ENCODE measurements at regions not wholly inside any gene's neighbourhood (a gene's known extent, or its start where the extent isn't known, plus 50 kb on each side); places are given as distances from the start of the nearest gene placed in this dataset.

DNA sequence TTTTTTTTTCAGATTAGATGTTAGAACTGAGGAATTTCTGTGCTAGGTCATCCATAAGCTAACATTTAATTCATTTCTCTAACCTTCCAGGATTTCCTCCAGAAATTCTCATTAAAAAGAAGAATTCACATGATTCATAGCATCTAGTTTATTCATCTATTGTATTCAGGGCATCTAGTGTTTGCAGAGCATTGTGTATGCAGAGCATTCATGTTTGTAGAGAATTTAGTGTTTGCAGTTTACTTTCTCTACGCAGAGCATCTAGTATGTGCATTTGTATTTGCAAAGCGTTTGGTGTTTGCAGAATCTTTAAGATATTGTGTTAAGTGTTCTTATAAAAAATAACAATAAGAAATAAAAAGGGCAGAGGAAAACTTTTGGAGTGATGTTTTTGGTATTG is 491.1 kb downstream of the MTRR start:
- no peak overlapping the region for H3K4me3 Mint-ChIP-seq
- H3K27me3 ChIP-seq (ENCODE audit: control insufficient read depth, insufficient read depth, low read length, poor library complexity, severe bottlenecking), result peaks cover 4% of the 10 kb centered on the region
- H3K9ac ChIP-seq (ENCODE audit: extremely low read depth, low read length, poor library complexity, severe bottlenecking), result no peak overlapping the region
- H3K27ac ChIP-seq (ENCODE audit: low read depth, low read length), result no peak overlapping the region
- TF ChIP-seq, protein P1, sequence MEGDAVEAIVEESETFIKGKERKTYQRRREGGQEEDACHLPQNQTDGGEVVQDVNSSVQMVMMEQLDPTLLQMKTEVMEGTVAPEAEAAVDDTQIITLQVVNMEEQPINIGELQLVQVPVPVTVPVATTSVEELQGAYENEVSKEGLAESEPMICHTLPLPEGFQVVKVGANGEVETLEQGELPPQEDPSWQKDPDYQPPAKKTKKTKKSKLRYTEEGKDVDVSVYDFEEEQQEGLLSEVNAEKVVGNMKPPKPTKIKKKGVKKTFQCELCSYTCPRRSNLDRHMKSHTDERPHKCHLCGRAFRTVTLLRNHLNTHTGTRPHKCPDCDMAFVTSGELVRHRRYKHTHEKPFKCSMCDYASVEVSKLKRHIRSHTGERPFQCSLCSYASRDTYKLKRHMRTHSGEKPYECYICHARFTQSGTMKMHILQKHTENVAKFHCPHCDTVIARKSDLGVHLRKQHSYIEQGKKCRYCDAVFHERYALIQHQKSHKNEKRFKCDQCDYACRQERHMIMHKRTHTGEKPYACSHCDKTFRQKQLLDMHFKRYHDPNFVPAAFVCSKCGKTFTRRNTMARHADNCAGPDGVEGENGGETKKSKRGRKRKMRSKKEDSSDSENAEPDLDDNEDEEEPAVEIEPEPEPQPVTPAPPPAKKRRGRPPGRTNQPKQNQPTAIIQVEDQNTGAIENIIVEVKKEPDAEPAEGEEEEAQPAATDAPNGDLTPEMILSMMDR (conservative IDR thresholded peaks at IDR 0.05), result no peak
- H3K4me1 ChIP-seq (ENCODE audit: control insufficient read depth, insufficient read depth, low read length), result no peaks in the 10 kb centered on the region
- 42% methylated on average over 2 of the region's 2 CpGs; no CpG with 5 or more reads in 1 of the 2 experiments for WGBS, 2 experiments (ENCODE audit: insufficient coverage in 1 of 2, insufficient read length in 1 of 2)
- H3K9me3 Mint-ChIP-seq, result no peaks in the 10 kb centered on the region
- H3K36me3 Mint-ChIP-seq (ENCODE audit: low read depth), result no peaks in the 10 kb centered on the region
- H3K9me3 ChIP-seq (ENCODE audit: control insufficient read depth, low read length), result no peaks in the 10 kb centered on the region
- DNase-seq, result no peak
- no peak overlapping the region for H3K27ac Mint-ChIP-seq
- no peaks in the 10 kb centered on the region for H3K4me1 Mint-ChIP-seq
- H3K36me3 ChIP-seq (ENCODE audit: control insufficient read depth, insufficient read depth, low read length), result no peaks in the 10 kb centered on the region
- peaks cover 6% of the 10 kb centered on the region for H3K27me3 Mint-ChIP-seq (ENCODE audit: insufficient read depth)
- no peak overlapping the region for H3K4me3 ChIP-seq (ENCODE audit: low read length)

DNA sequence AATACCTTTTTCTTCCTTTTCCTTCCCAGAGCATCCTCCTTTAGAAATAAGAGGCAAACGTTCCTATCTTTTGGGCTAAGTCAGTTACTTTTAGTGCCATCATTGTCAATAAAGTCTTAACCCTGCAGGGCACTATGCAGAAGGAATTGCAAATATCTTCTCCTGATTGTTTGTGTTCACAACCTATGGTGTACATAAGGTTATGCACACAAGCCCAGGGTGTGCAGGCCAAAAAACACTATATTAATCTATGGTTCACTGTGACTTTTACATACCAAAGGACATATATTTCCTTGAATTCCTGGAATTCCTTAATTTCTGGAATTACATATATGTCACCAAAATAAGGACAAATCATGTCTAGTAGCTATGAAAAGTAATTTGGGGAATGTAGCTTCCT is 493.5 kb downstream of the MTRR start:
- no peak overlapping the region for H3K27ac ChIP-seq (ENCODE audit: low read depth, low read length)
- no peaks in the 10 kb centered on the region for H3K9me3 ChIP-seq (ENCODE audit: control insufficient read depth, low read length)
- peaks cover 4% of the 10 kb centered on the region for H3K4me1 ChIP-seq (ENCODE audit: control insufficient read depth, insufficient read depth, low read length)
- Mint-ChIP-seq H3K27me3 (ENCODE audit: insufficient read depth) (peaks cover 2% of the 10 kb centered on the region), H3K4me1 (no peaks in the 10 kb centered on the region), H3K9me3 (no peaks in the 10 kb centered on the region), H3K4me3 (no peak overlapping the region), H3K36me3 (ENCODE audit: low read depth) (no peaks in the 10 kb centered on the region), H3K27ac (no peak overlapping the region)
- no peak overlapping the region for H3K9ac ChIP-seq (ENCODE audit: extremely low read depth, low read length, poor library complexity, severe bottlenecking)
- no peaks in the 10 kb centered on the region for H3K27me3 ChIP-seq (ENCODE audit: control insufficient read depth, insufficient read depth, low read length, poor library complexity, severe bottlenecking)
- no peaks in the 10 kb centered on the region for H3K36me3 ChIP-seq (ENCODE audit: control insufficient read depth, insufficient read depth, low read length)
- DNase-seq, result no peak
- 67 to 82% methylated on average over 1 of the region's 1 CpG for WGBS, 2 experiments (ENCODE audit: insufficient coverage in 1 of 2, insufficient read length in 1 of 2)
- no peak overlapping the region for H3K4me3 ChIP-seq (ENCODE audit: low read length)
- TF ChIP-seq, protein P1 (conservative IDR thresholded peaks at IDR 0.05), result no peak

DNA sequence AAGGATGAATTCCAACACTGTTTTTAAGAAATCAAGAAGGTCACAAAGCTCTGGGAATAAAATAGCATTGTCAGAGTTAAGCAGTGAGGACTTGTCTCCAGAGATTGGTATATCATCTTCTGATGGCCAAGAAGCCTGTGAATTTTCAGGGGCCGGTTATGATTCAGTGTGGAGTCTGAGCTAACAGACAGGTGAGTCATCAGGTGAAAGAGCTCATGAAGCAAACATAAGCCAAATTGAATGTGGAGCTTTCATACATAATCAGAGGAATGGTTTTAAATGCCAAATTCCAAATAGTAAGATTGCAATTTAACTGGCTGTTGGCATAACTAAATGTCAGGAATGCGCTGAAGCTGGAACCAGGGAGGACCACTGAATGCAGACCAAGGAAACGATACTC is 494.2 kb downstream of the MTRR start:
- TF ChIP-seq, protein P1 (conservative IDR thresholded peaks at IDR 0.05), result no peak
- Mint-ChIP-seq H3K4me3 (no peak overlapping the region), H3K27me3 (ENCODE audit: insufficient read depth) (no peaks in the 10 kb centered on the region), H3K9me3 (no peaks in the 10 kb centered on the region), H3K36me3 (ENCODE audit: low read depth) (no peaks in the 10 kb centered on the region), H3K4me1 (no peaks in the 10 kb centered on the region), H3K27ac (no peak overlapping the region)
- Histone ChIP-seq H3K36me3 (ENCODE audit: control insufficient read depth, insufficient read depth, low read length) (no peaks in the 10 kb centered on the region), H3K4me1 (ENCODE audit: control insufficient read depth, insufficient read depth, low read length) (peaks cover 4% of the 10 kb centered on the region), H3K27ac (ENCODE audit: low read depth, low read length) (no peak overlapping the region), H3K9ac (ENCODE audit: extremely low read depth, low read length, poor library complexity, severe bottlenecking) (no peak overlapping the region), H3K9me3 (ENCODE audit: control insufficient read depth, low read length) (no peaks in the 10 kb centered on the region), H3K4me3 (ENCODE audit: low read length) (no peak overlapping the region), H3K27me3 (ENCODE audit: control insufficient read depth, insufficient read depth, low read length, poor library complexity, severe bottlenecking) (no peaks in the 10 kb centered on the region)
- DNase-seq, result no peak
- WGBS, 2 experiments (ENCODE audit: insufficient coverage in 1 of 2, insufficient read length in 1 of 2), result 94 to 95% methylated on average over 3 of the region's 3 CpGs

Measured in endodermal cell (in vitro differentiated cells).